ENCODE measurements at regions not wholly inside any gene's neighbourhood (a gene's known extent, or its start where the extent isn't known, plus 50 kb on each side); places are given as distances from the start of the nearest gene placed in this dataset.

DNA sequence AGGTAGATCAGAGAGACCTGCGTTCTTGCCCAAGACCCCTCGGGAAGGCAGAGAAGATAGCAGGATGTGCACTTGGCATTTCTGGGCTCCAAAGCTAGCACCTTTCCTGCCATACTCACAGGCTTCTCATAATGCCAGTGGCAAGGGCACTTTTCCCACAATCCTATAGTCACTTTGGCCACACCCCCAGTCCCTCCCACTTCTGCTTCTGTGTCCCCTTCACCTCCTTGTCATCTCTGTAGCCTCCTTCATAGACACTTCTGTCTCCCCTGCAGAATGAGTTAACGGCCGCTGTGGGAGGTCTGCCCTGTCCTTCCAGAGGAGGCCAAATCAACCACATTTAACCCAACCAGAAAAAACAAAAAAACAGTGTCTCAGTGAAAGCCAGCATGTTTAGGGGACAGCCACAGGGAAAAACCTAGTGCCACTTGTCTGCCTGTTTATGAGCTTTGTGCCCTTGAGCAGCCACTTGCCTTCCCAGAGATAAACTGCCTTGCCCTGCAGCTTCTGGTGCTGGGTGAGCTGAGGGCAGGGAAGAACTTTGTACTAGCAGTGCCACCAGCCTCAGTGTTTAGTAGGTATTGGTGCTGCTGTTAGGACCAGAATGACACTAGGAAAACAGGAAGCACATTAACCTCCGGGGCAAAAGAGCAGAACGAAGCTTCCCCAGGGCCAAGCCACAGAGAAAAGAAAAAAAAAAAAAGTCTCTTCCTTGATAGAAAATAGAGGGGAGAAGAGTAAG lies 193.0 kb upstream of the PWP1 start:
- TF ChIP-seq, protein P1, sequence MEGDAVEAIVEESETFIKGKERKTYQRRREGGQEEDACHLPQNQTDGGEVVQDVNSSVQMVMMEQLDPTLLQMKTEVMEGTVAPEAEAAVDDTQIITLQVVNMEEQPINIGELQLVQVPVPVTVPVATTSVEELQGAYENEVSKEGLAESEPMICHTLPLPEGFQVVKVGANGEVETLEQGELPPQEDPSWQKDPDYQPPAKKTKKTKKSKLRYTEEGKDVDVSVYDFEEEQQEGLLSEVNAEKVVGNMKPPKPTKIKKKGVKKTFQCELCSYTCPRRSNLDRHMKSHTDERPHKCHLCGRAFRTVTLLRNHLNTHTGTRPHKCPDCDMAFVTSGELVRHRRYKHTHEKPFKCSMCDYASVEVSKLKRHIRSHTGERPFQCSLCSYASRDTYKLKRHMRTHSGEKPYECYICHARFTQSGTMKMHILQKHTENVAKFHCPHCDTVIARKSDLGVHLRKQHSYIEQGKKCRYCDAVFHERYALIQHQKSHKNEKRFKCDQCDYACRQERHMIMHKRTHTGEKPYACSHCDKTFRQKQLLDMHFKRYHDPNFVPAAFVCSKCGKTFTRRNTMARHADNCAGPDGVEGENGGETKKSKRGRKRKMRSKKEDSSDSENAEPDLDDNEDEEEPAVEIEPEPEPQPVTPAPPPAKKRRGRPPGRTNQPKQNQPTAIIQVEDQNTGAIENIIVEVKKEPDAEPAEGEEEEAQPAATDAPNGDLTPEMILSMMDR (conservative IDR thresholded peaks at IDR 0.05; ENCODE audit: low read depth, low read length), result no peak
- no peak for TF ChIP-seq EZH2 (IDR thresholded peaks at IDR 0.05; ENCODE audit: borderline replicate concordance, low read depth, low read length, poor library complexity, severe bottlenecking)
